GM23338 (cell line): ENCODE measurements at regions not wholly inside any gene's neighbourhood (a gene's known extent, or its start where the extent isn't known, plus 50 kb on each side); places are given as distances from the start of the nearest gene placed in this dataset.
"Not testable (repeated sequence)": the region's sequence is repeated elsewhere in the genome, so short reads cannot be mapped to it uniquely, and the experiment has no call there.

Experiments used
- ATAC-seq: fragments of 200-7000 bp; cut with Tn5 transposase; 3 replicates; pipeline ENCODE4 v1.9.1; 2020
- DNase-seq: peaks from one replicate; pipeline ENCODE4 v3.0.0-alpha.2; 2015; ENCODE audit warnings: low spot score
- H2AFZ ChIP-seq: fragments of 200-600 bp; sonication (generic); 2 replicates; pipeline ENCODE4 v1.8.0; 2016; ENCODE audit warnings: antibody characterized with exemption, mild to moderate bottlenecking, moderate library complexity
- H3F3A ChIP-seq: fragments of 200-600 bp; sonication (generic); replicated peaks from 2 replicates; pipeline ENCODE4 v1.8.0; 2017; ENCODE audit warnings: antibody characterized with exemption, mixed run types, low read depth
- H3K27ac ChIP-seq: fragments of 200-600 bp; sonication (generic); 2 replicates; pipeline ENCODE4 v1.6.1; 2016; ENCODE audit warnings: low read depth
- H3K27me3 ChIP-seq: fragments of 200-600 bp; sonication (generic); 2 replicates; pipeline ENCODE4 v1.8.0; 2016; ENCODE audit warnings: mild to moderate bottlenecking, mixed run types, moderate library complexity; ENCODE audit not compliant: insufficient read depth
- H3K36me3 ChIP-seq: fragments of 200-600 bp; sonication (generic); 2 replicates; pipeline ENCODE4 v1.8.0; 2016; ENCODE audit warnings: mild to moderate bottlenecking; ENCODE audit not compliant: insufficient read depth
- H3K4me1 ChIP-seq: fragments of 200-600 bp; sonication (generic); 2 replicates; pipeline ENCODE4 v1.8.0; 2016; ENCODE audit warnings: mild to moderate bottlenecking, moderate library complexity; ENCODE audit not compliant: insufficient read depth
- H3K4me2 ChIP-seq: fragments of 200-600 bp; sonication (generic); 2 replicates; pipeline ENCODE4 v1.7.1; 2017; ENCODE audit warnings: mixed run types
- H3K4me3 ChIP-seq: fragments of 200-600 bp; sonication (generic); 2 replicates; pipeline ENCODE4 v1.6.1; 2016; ENCODE audit warnings: mixed run types
- H3K79me2 ChIP-seq: fragments of 200-600 bp; sonication (generic); replicated peaks from 2 replicates; pipeline ENCODE4 v1.8.0; 2017; ENCODE audit warnings: mild to moderate bottlenecking; ENCODE audit not compliant: insufficient read depth
- H3K9me2 ChIP-seq: fragments of 200-600 bp; sonication (generic); 2 replicates; pipeline ENCODE4 v1.8.0; 2017; ENCODE audit not compliant: insufficient read depth
- H4K20me1 ChIP-seq: fragments of 200-600 bp; sonication (generic); replicated peaks from 2 replicates; pipeline ENCODE4 v1.8.0; 2017; ENCODE audit warnings: mild to moderate bottlenecking; ENCODE audit not compliant: insufficient read depth
- H3K27ac Mint-ChIP-seq: 2 replicates; pipeline ENCODE4 v1.8.0; 2020; ENCODE audit warnings: inconsistent platforms, mild to moderate bottlenecking, moderate library complexity, mixed read lengths
- H3K27me3 Mint-ChIP-seq: 3 replicates; pipeline ENCODE4 v1.8.0; 2022; ENCODE audit warnings: low read depth, mild to moderate bottlenecking, moderate library complexity, mixed read lengths, inconsistent platforms; ENCODE audit not compliant: insufficient read depth, poor library complexity
- H3K36me3 Mint-ChIP-seq: 3 replicates; pipeline ENCODE4 v1.8.0; 2021; ENCODE audit warnings: low read depth, mild to moderate bottlenecking, inconsistent platforms, moderate library complexity, mixed read lengths
- H3K4me1 Mint-ChIP-seq: 3 replicates; pipeline ENCODE4 v1.8.0; 2020; ENCODE audit warnings: mild to moderate bottlenecking, inconsistent platforms, mixed read lengths
- H3K4me3 Mint-ChIP-seq: 3 replicates; pipeline ENCODE4 v1.8.0; 2021; ENCODE audit warnings: moderate library complexity, mild to moderate bottlenecking, inconsistent platforms, mixed read lengths
- H3K9me3 Mint-ChIP-seq: 3 replicates; pipeline ENCODE4 v1.8.0; 2020; ENCODE audit warnings: moderate library complexity, mild to moderate bottlenecking, inconsistent platforms, mixed read lengths
- CREB1 ChIP-seq: fragments of 250-450 bp; sonication (Bioruptor Pico); IDR thresholded peaks from 2 replicates; pipeline ENCODE4 v1.5.0; 2020; ENCODE audit warnings: low read depth, mild to moderate bottlenecking, moderate library complexity
- EZH2phosphoT487 ChIP-seq: fragments of 200-600 bp; sonication (generic); IDR thresholded peaks from one replicate; pipeline ENCODE4 v1.8.1; 2018; ENCODE audit warnings: antibody characterized with exemption; ENCODE audit not compliant: unreplicated experiment
- JUNB ChIP-seq: IDR thresholded peaks from one replicate; pipeline ENCODE4 v1.6.1; 2016; ENCODE audit warnings: antibody characterized with exemption; ENCODE audit not compliant: unreplicated experiment
- NANOG ChIP-seq: IDR thresholded peaks from 2 replicates; pipeline ENCODE4 v1.6.1; 2016; ENCODE audit warnings: antibody characterized with exemption, borderline replicate concordance
- POLR2AphosphoS5 ChIP-seq: IDR thresholded peaks from 2 replicates; pipeline ENCODE4 v1.6.1; 2016; ENCODE audit warnings: antibody characterized with exemption, low read depth
- ZNF114 ChIP-seq: fragments of 250-450 bp; sonication (Bioruptor Pico); IDR thresholded peaks from 2 replicates; pipeline ENCODE4 v1.5.0; 2020; ENCODE audit warnings: mild to moderate bottlenecking, moderate library complexity
- TF ChIP-seq, protein P1 (sequence below), 2 experiments: fragments of 200-600 bp in 1 of 2; sonication (generic) in 1 of 2; conservative IDR thresholded peaks; 2 replicates each; pipeline versions ENCODE4 v1.5.1 to v1.6.1; 2016 to 2017; ENCODE audit warnings: antibody characterized with exemption in 2 of 2, low read depth in 2 of 2, mild to moderate bottlenecking in 2 of 2, moderate library complexity in 1 of 2
- TF ChIP-seq, protein P2 (sequence below): IDR thresholded peaks from one replicate; pipeline ENCODE4 v1.6.1; 2018; ENCODE audit warnings: antibody characterized with exemption; ENCODE audit not compliant: unreplicated experiment

DNA sequence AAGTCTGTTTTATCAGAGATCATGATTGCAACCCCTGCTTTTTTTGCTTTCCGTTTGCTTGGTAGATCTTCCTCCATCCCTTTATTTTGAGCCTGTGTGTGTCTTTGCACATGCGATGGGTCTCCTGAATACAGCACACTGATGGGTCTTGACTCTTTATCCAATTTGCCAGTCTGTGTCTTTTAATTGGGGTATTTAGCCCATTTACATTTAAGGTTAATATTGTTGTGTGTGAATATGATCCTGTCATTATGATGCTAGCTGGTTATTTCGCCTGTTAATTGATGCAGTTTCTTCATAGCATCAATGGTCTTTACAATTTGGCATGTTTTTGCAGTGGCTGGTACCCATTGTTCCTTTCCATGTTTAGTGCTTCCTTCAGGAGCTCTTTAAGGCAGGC is 199.2 kb upstream of the TSC22D1 start:
- H3F3A ChIP-seq, DNase-seq, H3K27me3 Mint-ChIP-seq, H3K4me1 ChIP-seq, H3K79me2 ChIP-seq, H3K27ac ChIP-seq, H4K20me1 ChIP-seq, H3K9me2 ChIP-seq, H3K27me3 ChIP-seq, H3K4me3 Mint-ChIP-seq, H3K9me3 Mint-ChIP-seq, H3K36me3 Mint-ChIP-seq, H3K36me3 ChIP-seq, H3K4me3 ChIP-seq, H2AFZ ChIP-seq, H3K27ac Mint-ChIP-seq, H3K4me2 ChIP-seq, ATAC-seq, H3K4me1 Mint-ChIP-seq: not testable (repeated sequence)

DNA sequence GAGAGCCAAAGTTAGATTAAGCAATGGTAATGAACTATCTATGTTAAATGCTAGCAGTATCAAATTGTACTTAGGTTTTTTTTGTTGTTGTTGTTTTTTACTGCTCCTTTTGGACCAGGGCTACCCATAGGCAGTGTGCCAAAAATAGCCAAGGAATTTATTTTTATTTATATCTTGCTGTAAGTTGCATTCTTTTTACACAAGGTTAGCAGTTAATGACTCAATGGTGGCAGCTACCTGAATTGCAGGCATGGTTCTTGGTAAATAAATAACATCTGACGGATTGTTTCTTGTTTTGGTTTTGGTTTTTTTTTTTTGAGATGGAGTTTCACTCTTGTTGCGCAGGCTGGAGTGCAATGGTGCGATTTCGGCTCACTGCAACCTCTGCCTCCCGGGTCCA is 194.8 kb upstream of the TSC22D1 start:
- ATAC-seq, result no peak
- TF ChIP-seq, protein P1, sequence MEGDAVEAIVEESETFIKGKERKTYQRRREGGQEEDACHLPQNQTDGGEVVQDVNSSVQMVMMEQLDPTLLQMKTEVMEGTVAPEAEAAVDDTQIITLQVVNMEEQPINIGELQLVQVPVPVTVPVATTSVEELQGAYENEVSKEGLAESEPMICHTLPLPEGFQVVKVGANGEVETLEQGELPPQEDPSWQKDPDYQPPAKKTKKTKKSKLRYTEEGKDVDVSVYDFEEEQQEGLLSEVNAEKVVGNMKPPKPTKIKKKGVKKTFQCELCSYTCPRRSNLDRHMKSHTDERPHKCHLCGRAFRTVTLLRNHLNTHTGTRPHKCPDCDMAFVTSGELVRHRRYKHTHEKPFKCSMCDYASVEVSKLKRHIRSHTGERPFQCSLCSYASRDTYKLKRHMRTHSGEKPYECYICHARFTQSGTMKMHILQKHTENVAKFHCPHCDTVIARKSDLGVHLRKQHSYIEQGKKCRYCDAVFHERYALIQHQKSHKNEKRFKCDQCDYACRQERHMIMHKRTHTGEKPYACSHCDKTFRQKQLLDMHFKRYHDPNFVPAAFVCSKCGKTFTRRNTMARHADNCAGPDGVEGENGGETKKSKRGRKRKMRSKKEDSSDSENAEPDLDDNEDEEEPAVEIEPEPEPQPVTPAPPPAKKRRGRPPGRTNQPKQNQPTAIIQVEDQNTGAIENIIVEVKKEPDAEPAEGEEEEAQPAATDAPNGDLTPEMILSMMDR (conservative IDR thresholded peaks at IDR 0.05; ENCODE audit: low read depth in 2 of 2), result no peak
- TF ChIP-seq CREB1 (CRISPR knock-in tag) (no peak), ZNF114 (CRISPR knock-in tag) (no peak), EZH2phosphoT487 (no peak), JUNB (no peak), NANOG (no peak), POLR2AphosphoS5 (no peak)
- TF ChIP-seq, protein P2, sequence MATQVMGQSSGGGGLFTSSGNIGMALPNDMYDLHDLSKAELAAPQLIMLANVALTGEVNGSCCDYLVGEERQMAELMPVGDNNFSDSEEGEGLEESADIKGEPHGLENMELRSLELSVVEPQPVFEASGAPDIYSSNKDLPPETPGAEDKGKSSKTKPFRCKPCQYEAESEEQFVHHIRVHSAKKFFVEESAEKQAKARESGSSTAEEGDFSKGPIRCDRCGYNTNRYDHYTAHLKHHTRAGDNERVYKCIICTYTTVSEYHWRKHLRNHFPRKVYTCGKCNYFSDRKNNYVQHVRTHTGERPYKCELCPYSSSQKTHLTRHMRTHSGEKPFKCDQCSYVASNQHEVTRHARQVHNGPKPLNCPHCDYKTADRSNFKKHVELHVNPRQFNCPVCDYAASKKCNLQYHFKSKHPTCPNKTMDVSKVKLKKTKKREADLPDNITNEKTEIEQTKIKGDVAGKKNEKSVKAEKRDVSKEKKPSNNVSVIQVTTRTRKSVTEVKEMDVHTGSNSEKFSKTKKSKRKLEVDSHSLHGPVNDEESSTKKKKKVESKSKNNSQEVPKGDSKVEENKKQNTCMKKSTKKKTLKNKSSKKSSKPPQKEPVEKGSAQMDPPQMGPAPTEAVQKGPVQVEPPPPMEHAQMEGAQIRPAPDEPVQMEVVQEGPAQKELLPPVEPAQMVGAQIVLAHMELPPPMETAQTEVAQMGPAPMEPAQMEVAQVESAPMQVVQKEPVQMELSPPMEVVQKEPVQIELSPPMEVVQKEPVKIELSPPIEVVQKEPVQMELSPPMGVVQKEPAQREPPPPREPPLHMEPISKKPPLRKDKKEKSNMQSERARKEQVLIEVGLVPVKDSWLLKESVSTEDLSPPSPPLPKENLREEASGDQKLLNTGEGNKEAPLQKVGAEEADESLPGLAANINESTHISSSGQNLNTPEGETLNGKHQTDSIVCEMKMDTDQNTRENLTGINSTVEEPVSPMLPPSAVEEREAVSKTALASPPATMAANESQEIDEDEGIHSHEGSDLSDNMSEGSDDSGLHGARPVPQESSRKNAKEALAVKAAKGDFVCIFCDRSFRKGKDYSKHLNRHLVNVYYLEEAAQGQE, result no peak
- H3K36me3 ChIP-seq, result no peaks in the 10 kb centered on the region
- H3K79me2 ChIP-seq, result no peaks in the 10 kb centered on the region
- no peaks in the 10 kb centered on the region for H3K4me1 ChIP-seq
- Mint-ChIP-seq H3K27ac (no peak overlapping the region), H3K9me3 (no peaks in the 10 kb centered on the region), H3K4me3 (no peak overlapping the region), H3K27me3 (no peaks in the 10 kb centered on the region), H3K36me3 (no peaks in the 10 kb centered on the region), H3K4me1 (peaks cover 12% of the 10 kb centered on the region)
- H2AFZ ChIP-seq, result no peak overlapping the region
- H3K9me2 ChIP-seq, result 0 out of 2 replicates have a peak, but pooled peaks cover 2% of the 10 kb centered on the region
- no peak overlapping the region for H3K4me3 ChIP-seq
- no peaks in the 10 kb centered on the region for H3K27me3 ChIP-seq
- no peaks in the 10 kb centered on the region for H3F3A ChIP-seq
- H4K20me1 ChIP-seq, result no peaks in the 10 kb centered on the region
- no peak for DNase-seq
- H3K4me2 ChIP-seq, result no peak overlapping the region
- H3K27ac ChIP-seq, result no peak overlapping the region
